Prostate gland (tissue), 2 donors: ENCODE measurements at regions not wholly inside any gene's neighbourhood (a gene's known extent, or its start where the extent isn't known, plus 50 kb on each side); places are given as distances from the start of the nearest gene placed in this dataset.
"Not testable (repeated sequence)": the region's sequence is repeated elsewhere in the genome, so short reads cannot be mapped to it uniquely, and the experiment has no call there.

ENCODE experiments used
- CTCF ChIP-seq, 4 experiments: fragments of 200-600 bp in 2 of 4; fragments of 450-650 bp in 2 of 4; sonication (generic) in 2 of 4; IDR thresholded peaks; 1 replicate in 3 of 4; 2 replicates in 1 of 4; pipeline ENCODE4 v1.5.1; 2016 to 2019; ENCODE audit warnings: antibody characterized with exemption in 4 of 4, mild to moderate bottlenecking in 2 of 4, moderate library complexity in 2 of 4
- POLR2A ChIP-seq: fragments of 450-650 bp; IDR thresholded peaks from one replicate; pipeline ENCODE4 v1.6.1; 2016; ENCODE audit warnings: antibody characterized with exemption, mild to moderate bottlenecking

GRCh38 chr18:75839686-75840085 lies 412.2 kb upstream of the SMIM21 start:
- TF ChIP-seq CTCF (IDR thresholded peaks at IDR 0.05); POLR2A: not testable (repeated sequence)
